ENCODE measurements at regions not wholly inside any gene's neighbourhood (a gene's known extent, or its start where the extent isn't known, plus 50 kb on each side); places are given as distances from the start of the nearest gene placed in this dataset.

DNA sequence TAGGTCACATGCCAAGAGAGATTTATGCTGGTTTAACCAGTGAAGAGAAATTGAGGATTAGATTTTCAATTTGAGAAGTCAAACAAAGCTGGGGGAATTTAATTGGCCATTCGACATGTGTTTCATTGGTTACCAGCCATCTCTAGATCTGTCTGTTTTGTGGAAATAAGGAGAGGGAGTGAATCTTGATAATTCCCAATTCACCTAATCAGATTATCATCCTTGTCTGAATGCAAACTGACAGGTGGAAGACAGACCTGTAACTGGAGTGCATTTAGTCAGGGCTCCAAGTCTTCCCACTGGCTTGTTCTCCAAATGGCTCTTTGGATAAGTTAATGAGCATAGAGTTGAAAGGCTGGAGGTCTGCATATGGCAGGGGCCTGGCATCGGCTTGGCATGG lies 1049.3 kb downstream of the NTRK3 start:
- TF ChIP-seq, protein P1, sequence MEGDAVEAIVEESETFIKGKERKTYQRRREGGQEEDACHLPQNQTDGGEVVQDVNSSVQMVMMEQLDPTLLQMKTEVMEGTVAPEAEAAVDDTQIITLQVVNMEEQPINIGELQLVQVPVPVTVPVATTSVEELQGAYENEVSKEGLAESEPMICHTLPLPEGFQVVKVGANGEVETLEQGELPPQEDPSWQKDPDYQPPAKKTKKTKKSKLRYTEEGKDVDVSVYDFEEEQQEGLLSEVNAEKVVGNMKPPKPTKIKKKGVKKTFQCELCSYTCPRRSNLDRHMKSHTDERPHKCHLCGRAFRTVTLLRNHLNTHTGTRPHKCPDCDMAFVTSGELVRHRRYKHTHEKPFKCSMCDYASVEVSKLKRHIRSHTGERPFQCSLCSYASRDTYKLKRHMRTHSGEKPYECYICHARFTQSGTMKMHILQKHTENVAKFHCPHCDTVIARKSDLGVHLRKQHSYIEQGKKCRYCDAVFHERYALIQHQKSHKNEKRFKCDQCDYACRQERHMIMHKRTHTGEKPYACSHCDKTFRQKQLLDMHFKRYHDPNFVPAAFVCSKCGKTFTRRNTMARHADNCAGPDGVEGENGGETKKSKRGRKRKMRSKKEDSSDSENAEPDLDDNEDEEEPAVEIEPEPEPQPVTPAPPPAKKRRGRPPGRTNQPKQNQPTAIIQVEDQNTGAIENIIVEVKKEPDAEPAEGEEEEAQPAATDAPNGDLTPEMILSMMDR (IDR thresholded peaks at IDR 0.05), result no peak
- no peak for TF ChIP-seq POLR2A (IDR thresholded peaks at IDR 0.05)

Measured in body of pancreas (tissue), 4 donors.